Adrenal gland (tissue), 5 donors: ENCODE measurements at regions not wholly inside any gene's neighbourhood (a gene's known extent, or its start where the extent isn't known, plus 50 kb on each side); places are given as distances from the start of the nearest gene placed in this dataset.

Experiments
- CTCF ChIP-seq, 6 experiments: fragments of 450-650 bp in 4 of 6; fragments of 200-600 bp in 2 of 6; sonication (generic) in 1 of 6; IDR thresholded peaks; 1 replicate in 5 of 6; 2 replicates in 1 of 6; pipeline versions ENCODE4 v1.5.1 to v1.8.0; 2016 to 2021; ENCODE audit warnings: antibody characterized with exemption in 6 of 6, mild to moderate bottlenecking in 2 of 6, moderate library complexity in 1 of 6
- POLR2A ChIP-seq, 2 donors: fragments of 450-650 bp; IDR thresholded peaks; one replicate each; pipeline ENCODE4 v1.6.1; 2017; ENCODE audit warnings: antibody characterized with exemption in 2 of 2, mild to moderate bottlenecking in 2 of 2, moderate library complexity in 1 of 2
- donor health status: DM: no; HTN: no; CAD: no.

- TF ChIP-seq CTCF (IDR thresholded peaks at IDR 0.05) (no peak), POLR2A (IDR thresholded peaks at IDR 0.05) (no peak)
Observed at GRCh38 chr16:73116576-73116975, 68.6 kb upstream of the ZFHX3 start.
